GM19023 (cell line): ENCODE measurements at regions not wholly inside any gene's neighbourhood (a gene's known extent, or its start where the extent isn't known, plus 50 kb on each side); places are given as distances from the start of the nearest gene placed in this dataset.
A peak's percentile ranks its signal among the peaks of the same experiment; 100 is the strongest.
"Not testable (repeated sequence)": the region's sequence is repeated elsewhere in the genome, so short reads cannot be mapped to it uniquely, and the experiment has no call there.

Experiments used
- ATAC-seq: cut with Tn5 transposase; IDR thresholded peaks from one replicate; pipeline ENCODE4 v1.9.1; 2021; ENCODE audit warnings: mild to moderate bottlenecking, moderate library complexity; ENCODE audit not compliant: unreplicated experiment

- no peak for ATAC-seq
These were observed 85.5 kb downstream of the PRR15 start for GRCh38 chr7:29649028-29649716.

GRCh38 chr7:29649876-29650275 lies 86.2 kb downstream of the PRR15 start:
- ATAC-seq = no peak

DNA sequence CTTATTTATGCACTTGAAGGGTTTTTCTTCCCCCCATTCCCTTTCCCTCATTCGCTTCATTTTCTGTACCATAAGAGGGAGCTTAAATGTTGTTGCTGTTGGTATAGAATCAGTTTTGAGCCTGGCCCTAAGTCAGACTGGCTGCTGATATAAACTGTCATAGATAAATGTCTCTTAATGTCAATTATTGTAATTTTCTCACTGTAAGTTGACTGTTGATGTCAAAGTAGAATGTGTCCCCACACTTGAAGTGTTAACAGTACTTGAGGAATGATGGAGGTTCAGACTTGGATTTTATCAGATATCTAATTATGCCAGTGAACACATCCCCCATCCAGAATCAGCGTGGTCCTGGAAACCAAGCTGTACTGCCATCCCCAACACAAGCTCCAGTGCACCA lies 87.8 kb downstream of the PRR15 start:
- no peak for ATAC-seq

DNA sequence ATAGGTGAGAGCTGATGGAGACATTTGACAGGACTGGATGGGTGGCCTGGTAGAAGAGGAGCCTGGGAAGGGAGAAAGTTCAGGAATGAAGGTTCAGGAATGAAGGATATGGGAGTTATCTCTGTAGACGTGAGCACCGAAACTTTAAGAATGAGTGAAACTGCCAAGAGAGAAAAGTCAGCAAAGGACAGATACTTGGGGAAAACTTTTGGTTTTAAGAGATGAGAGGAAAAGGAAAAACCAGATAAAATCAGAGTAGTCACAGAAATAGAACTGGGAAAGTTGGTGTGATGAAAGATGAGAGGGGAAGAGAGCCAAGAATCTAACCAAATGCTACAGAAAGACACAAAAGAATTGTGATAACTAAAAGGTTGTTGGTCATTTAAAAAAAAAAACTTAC lies 88.9 kb downstream of the PRR15 start:
- no peak for ATAC-seq

DNA sequence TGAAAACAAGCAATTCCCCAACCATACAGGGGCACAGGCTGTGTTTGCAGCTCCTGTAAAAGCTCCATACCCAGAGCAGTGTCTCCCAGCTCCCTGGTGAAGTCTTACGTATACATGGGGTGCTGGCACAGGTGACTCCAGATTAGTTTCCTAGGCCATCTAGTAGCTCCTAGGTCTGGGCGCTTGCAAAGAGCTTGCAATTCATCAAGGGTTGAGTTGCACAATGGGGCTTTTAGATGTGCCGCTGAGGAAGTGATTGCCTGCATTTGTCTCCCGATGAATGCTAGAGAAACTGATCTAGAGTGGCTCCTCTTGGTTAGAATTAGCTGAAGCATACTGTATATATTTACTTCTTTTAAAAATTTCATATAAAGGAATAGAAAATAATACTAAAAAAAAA lies 90.7 kb downstream of the PRR15 start:
- ATAC-seq = not testable (repeated sequence)

DNA sequence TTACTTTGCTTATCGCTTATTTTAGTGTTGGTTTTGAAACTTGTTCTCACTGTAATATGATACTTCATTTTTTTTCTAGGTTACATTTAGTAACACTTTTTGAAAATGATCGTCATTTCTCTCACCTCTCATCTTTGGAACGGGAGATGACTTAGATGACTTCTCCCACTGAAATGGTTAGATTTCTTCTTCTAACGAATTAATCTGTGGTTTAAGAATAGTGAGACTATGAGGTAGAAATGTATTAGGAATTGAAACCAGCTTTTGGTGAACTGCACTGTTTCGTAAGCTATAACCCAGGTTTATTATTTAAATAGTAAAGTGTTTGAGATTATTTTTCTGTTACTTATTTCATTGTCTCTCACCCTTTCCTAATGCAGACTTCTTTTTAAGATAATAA lies 93.7 kb downstream of the PRR15 start:
- ATAC-seq = no peak

DNA sequence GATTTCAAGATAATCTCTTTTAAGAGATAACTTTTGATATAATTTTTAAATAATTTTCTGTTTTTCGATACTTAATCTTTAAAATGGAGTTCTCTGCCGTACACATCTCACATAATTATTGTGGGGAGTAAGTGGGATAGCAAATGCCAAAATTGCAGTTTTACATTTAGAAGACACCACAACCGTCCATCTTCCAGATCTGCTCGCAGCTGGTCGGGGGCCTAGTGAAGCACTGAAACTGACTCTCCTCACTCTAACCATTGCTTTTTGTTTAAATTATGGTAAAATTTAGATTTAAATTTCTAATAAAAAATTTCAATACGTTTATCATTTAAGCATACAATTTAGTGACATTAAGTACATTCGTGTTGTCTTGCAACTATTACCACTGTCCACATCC lies 94.2 kb downstream of the PRR15 start:
- no peak for ATAC-seq

DNA sequence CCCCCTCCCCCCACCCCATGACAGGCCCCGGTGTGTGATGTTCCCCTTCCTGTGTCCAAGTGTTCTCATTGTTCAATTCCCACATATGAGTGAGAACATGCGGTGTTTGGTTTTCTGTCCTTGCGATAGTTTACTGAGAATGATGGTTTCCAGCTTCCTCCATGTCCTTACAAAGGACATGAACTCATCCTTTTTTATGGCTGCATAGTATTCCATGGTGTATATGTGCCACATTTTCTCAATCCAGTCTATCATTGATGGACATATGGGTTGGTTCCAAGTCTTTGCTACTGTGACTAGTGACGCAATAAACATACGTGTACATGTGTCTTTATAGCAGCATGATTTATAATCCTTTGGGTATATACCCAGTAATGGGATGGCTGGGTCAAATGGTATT lies 95.6 kb downstream of the PRR15 start:
- ATAC-seq = not testable (repeated sequence)

- not testable (repeated sequence) for ATAC-seq
These were observed 99.3 kb downstream of the PRR15 start for GRCh38 chr7:29662899-29663298.

GRCh38 chr7:29664999-29665398 lies 101.4 kb downstream of the PRR15 start:
- not testable (repeated sequence) for ATAC-seq

DNA sequence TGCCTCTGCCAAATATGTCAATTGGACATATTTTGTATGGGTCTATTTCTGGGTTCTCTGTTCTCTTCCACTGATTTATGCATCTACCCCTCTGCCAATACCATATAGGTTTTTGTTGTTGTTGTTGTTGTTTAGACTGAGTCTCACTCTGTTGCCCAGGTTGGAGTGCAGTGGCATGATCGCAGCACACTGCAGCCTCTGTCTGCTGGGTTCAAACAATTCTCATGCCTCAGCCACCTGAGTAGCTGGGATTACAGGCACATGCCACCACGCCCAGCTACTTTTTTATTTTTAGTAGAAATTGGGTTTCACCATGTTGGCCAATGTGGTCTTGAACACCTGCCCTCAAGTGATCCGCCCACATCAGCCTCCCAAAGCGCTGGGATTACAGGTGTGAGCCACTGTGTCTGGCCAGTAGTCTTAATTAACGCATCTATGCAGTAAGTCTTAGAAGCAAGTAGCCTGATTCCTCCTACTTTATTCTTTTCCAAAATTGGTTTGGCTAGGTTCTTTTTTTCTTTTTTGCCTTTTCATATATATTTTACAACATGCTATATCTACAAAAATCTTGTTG lies 103.5 kb downstream of the PRR15 start:
- not testable (repeated sequence) for ATAC-seq

DNA sequence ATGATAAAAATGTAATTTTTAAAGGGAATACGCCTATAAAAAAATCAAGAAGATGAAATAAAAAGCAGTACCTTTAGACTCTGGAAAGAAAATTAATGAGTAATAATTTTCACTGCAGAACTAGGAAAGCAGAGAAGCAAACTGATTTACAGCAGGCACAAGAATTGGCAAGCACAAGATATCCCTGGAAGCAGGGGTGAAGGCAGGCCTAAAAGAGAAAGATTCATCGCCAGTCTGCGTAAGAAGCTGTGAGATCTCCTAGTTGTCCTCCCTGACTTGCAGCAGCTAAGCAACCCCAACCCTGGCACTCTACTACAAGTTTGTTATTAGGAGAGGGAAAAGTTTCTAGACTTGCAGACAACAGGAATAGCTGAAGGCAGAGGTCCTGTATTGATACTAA lies 107.7 kb downstream of the PRR15 start:
- ATAC-seq = not testable (repeated sequence)

DNA sequence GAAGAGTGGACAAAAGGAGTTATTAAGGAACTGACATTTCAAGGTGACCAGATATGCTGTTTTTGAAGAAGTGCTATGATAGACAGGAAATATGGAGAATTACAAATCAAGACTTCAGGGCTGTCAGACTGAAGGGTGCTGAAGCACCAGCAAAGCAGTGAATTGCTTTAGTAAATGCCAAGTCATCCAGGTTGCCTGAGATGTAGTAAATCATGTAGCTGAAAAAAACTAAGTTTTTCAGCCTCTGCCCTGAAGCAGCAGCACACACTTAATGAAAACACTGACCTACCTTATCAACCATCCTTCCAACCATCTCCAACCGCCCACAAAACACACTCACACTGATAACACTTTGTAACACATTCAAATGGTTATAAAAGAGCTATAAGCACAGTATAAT lies 110.0 kb downstream of the PRR15 start:
- ATAC-seq = not testable (repeated sequence)

DNA sequence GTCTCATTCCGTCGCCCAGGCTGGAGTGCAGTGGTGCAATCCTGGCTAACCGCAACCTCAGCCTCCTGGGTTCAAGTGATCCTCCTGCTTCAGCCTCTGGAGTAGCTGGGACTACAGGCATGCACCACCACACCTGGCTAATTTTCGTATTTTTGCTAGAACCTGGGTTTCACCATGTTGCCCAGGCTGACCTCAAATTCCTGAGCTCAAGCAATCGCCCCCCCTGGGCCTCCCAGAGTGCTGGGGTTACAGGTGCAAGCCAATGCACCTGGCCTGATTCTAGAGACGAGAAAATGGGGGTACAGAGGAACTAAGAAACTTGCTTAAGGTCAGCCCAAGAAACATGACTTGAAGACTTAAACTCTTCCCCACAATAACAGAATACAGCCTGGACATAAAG lies 111.0 kb downstream of the PRR15 start:
- ATAC-seq = not testable (repeated sequence)

DNA sequence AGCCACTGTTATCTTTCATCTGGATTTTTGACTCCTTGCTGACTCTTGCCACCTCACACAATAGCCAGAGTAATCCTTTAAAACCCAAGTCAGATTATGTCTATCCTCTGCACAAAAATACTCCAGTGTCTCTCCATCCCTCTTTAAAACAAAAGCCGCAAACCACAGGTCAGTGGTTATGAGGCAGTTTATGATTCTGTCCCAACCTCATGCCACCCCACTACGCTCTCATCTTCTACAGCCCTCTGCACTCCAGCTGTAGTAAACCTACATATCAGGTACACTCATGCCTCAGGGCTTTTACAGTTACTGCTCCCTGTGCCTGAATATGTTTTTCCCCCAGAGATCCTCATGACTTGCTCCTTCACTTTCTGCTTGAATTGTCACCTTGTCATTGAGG lies 113.6 kb downstream of the PRR15 start:
- ATAC-seq = not testable (repeated sequence)

DNA sequence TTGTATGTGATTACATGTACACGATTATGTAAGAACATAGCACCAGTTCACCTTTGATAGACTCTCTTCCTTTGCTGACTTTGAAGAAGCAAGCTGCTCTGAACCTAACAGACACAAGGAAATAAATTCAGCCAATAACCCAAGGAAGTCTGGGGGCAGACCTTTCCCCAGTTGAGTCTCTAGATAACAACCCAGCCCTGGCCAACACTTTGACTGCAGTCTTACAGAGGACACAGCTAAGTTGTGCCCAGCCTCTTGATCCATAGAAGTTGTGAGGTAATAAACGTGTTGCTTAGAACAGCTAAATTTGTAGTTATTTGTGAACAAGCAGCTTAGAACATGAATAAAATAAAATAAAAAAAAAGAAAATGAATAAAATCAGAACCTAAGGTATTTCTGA lies 116.3 kb downstream of the PRR15 start:
- not testable (repeated sequence) for ATAC-seq

GRCh38 chr7:29680601-29681000 lies 117.0 kb downstream of the PRR15 start:
- ATAC-seq = not testable (repeated sequence)

- peak; percentile 21 for ATAC-seq
These were observed 120.6 kb downstream of the PRR15 start for GRCh38 chr7:29684151-29684786.

- ATAC-seq = peak; percentile 71
These were observed 121.3 kb upstream of the WIPF3 start for GRCh38 chr7:29684787-29685650.

GRCh38 chr7:29685651-29686271 lies 120.5 kb upstream of the WIPF3 start:
- ATAC-seq = not testable (repeated sequence)

GRCh38 chr7:29690510-29690909 lies 115.8 kb upstream of the WIPF3 start:
- ATAC-seq = not testable (repeated sequence)
